ENCODE measurements at regions not wholly inside any gene's neighbourhood (a gene's known extent, or its start where the extent isn't known, plus 50 kb on each side); places are given as distances from the start of the nearest gene placed in this dataset.

DNA sequence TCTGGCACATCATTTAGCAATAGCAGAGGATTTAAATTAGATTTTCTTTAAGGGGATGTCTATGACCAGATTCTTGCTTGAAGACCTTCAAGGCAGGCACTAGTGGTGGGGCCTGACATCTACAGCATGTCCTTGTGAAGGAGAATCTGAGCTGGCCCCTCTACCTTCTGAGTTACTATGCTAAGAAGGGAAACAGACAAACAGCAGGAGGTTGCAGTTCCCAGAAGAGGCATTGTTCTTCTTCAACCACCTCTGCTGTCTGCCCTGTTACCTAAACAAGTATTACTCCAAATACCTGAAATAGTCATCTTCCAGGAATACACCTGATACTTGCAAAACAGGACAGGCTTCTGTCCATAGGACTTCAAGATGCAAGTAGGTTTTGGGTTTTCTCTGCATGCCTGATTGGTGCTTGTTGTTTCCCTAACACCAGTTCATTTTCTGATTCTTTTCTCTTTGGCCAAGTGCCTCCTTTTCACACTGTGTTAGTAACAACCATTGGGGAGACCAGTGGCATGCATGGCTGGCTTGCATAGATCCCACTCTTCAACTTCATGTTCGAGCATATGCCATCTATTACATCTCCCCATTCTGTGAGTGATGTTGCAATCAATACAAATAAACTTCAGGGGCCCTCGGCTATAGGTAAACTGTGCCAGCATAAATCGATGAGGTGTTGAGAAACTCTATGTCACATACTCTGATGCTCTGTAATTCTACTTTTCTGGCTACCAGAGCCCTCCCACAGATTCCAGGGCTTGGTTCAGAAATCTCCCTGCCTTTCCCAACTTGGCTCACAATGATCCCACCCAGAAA, 93.0 kb upstream of the DUSP10 start:
- no peak overlapping the region for H3K9ac ChIP-seq (ENCODE audit: extremely low read depth, low read length, poor library complexity, severe bottlenecking)
- H3K27ac Mint-ChIP-seq: no peak overlapping the region
- peaks cover 22% of the 10 kb centered on the region for H3K4me1 Mint-ChIP-seq
- H3K9me3 Mint-ChIP-seq: no peaks in the 10 kb centered on the region
- DNase-seq: peak; percentile 59
- H3K27me3 ChIP-seq (ENCODE audit: control insufficient read depth, insufficient read depth, low read length, poor library complexity, severe bottlenecking): no peaks in the 10 kb centered on the region
- no peaks in the 10 kb centered on the region for H3K9me3 ChIP-seq (ENCODE audit: control insufficient read depth, low read length)
- 92 to 95% methylated on average over 2 to 3 of the region's 3 CpGs for WGBS, 2 experiments (ENCODE audit: insufficient coverage in 1 of 2, insufficient read length in 1 of 2)
- peaks cover 14% of the 10 kb centered on the region for H3K4me1 ChIP-seq (ENCODE audit: control insufficient read depth, insufficient read depth, low read length)
- TF ChIP-seq, protein P1, sequence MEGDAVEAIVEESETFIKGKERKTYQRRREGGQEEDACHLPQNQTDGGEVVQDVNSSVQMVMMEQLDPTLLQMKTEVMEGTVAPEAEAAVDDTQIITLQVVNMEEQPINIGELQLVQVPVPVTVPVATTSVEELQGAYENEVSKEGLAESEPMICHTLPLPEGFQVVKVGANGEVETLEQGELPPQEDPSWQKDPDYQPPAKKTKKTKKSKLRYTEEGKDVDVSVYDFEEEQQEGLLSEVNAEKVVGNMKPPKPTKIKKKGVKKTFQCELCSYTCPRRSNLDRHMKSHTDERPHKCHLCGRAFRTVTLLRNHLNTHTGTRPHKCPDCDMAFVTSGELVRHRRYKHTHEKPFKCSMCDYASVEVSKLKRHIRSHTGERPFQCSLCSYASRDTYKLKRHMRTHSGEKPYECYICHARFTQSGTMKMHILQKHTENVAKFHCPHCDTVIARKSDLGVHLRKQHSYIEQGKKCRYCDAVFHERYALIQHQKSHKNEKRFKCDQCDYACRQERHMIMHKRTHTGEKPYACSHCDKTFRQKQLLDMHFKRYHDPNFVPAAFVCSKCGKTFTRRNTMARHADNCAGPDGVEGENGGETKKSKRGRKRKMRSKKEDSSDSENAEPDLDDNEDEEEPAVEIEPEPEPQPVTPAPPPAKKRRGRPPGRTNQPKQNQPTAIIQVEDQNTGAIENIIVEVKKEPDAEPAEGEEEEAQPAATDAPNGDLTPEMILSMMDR (conservative IDR thresholded peaks at IDR 0.05): peak; percentile 0
- H3K27me3 Mint-ChIP-seq (ENCODE audit: insufficient read depth): no peaks in the 10 kb centered on the region
- no peak overlapping the region for H3K27ac ChIP-seq (ENCODE audit: low read depth, low read length)
- no peak overlapping the region for H3K4me3 ChIP-seq (ENCODE audit: low read length)
- no peaks in the 10 kb centered on the region for H3K36me3 Mint-ChIP-seq (ENCODE audit: low read depth)
- no peak overlapping the region for H3K4me3 Mint-ChIP-seq
- H3K36me3 ChIP-seq (ENCODE audit: control insufficient read depth, insufficient read depth, low read length): no peaks in the 10 kb centered on the region

DNA sequence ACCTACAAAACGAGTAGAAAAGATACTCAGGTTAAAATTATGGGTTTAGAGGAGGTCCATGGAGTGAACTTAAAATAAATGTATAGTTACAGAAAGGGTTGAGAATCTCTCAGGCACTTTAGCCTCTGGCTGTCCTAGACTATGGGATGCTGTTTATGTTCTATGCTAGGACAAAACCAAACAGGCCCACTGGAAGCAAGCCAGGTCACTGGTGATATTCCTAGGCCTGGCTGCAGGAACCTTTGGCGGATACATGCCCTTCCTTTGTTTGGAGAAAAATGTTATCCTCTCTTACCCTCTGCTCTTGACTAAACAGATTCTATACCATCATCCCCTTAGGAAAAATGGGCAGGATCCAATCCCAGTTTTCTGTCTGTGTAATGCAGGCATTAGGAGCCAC, 90.7 kb upstream of the DUSP10 start:
- Histone ChIP-seq H3K27me3 (ENCODE audit: control insufficient read depth, insufficient read depth, low read length, poor library complexity, severe bottlenecking) (no peaks in the 10 kb centered on the region), H3K27ac (ENCODE audit: low read depth, low read length) (no peak overlapping the region), H3K9ac (ENCODE audit: extremely low read depth, low read length, poor library complexity, severe bottlenecking) (no peak overlapping the region), H3K4me1 (ENCODE audit: control insufficient read depth, insufficient read depth, low read length) (peaks cover 14% of the 10 kb centered on the region), H3K36me3 (ENCODE audit: control insufficient read depth, insufficient read depth, low read length) (no peaks in the 10 kb centered on the region), H3K4me3 (ENCODE audit: low read length) (no peak overlapping the region), H3K9me3 (ENCODE audit: control insufficient read depth, low read length) (no peaks in the 10 kb centered on the region)
- Mint-ChIP-seq H3K27me3 (ENCODE audit: insufficient read depth) (no peaks in the 10 kb centered on the region), H3K36me3 (ENCODE audit: low read depth) (no peaks in the 10 kb centered on the region), H3K4me3 (no peak overlapping the region), H3K9me3 (no peaks in the 10 kb centered on the region), H3K27ac (no peak overlapping the region), H3K4me1 (peaks cover 38% of the 10 kb centered on the region)
- DNase-seq: no peak
- 90 to 96% methylated on average over 2 of the region's 2 CpGs for WGBS, 2 experiments (ENCODE audit: insufficient coverage in 1 of 2, insufficient read length in 1 of 2)
- TF ChIP-seq, protein P1 (conservative IDR thresholded peaks at IDR 0.05): no peak

DNA sequence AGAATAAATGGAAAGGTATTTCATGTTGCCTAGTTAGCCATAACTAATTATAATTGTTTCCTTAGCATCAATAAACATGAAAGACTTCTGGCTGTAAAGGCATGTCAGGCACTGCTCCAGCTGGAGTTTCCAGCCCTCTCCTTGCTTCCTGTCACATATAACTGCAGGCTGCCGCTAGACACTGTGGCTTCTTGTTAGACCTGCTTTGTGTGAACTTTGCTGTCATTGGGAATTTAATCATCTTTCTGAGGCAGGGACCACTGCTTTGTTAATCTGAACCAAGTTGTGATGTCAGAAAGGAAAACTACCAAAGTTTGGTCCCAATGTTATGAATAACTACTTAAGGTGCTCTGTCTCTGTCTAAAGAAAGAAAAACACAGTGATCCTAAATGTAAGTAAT, 90.3 kb upstream of the DUSP10 start:
- no peak overlapping the region for H3K27ac Mint-ChIP-seq
- H3K4me1 Mint-ChIP-seq: peaks cover 40% of the 10 kb centered on the region
- no peaks in the 10 kb centered on the region for H3K36me3 ChIP-seq (ENCODE audit: control insufficient read depth, insufficient read depth, low read length)
- H3K9me3 Mint-ChIP-seq: no peaks in the 10 kb centered on the region
- no peaks in the 10 kb centered on the region for H3K36me3 Mint-ChIP-seq (ENCODE audit: low read depth)
- H3K4me1 ChIP-seq (ENCODE audit: control insufficient read depth, insufficient read depth, low read length): peaks cover 14% of the 10 kb centered on the region
- no peak for DNase-seq
- TF ChIP-seq, protein P1 (conservative IDR thresholded peaks at IDR 0.05): no peak
- 91 to 100% methylated on average over 1 of the region's 1 CpG for WGBS, 2 experiments (ENCODE audit: insufficient coverage in 1 of 2, insufficient read length in 1 of 2)
- H3K27ac ChIP-seq (ENCODE audit: low read depth, low read length): no peak overlapping the region
- H3K4me3 ChIP-seq (ENCODE audit: low read length): no peak overlapping the region
- no peaks in the 10 kb centered on the region for H3K9me3 ChIP-seq (ENCODE audit: control insufficient read depth, low read length)
- no peak overlapping the region for H3K4me3 Mint-ChIP-seq
- no peaks in the 10 kb centered on the region for H3K27me3 ChIP-seq (ENCODE audit: control insufficient read depth, insufficient read depth, low read length, poor library complexity, severe bottlenecking)
- H3K9ac ChIP-seq (ENCODE audit: extremely low read depth, low read length, poor library complexity, severe bottlenecking): no peak overlapping the region
- H3K27me3 Mint-ChIP-seq (ENCODE audit: insufficient read depth): no peaks in the 10 kb centered on the region
